ENCODE measurements at regions not wholly inside any gene's neighbourhood (a gene's known extent, or its start where the extent isn't known, plus 50 kb on each side); places are given as distances from the start of the nearest gene placed in this dataset.

DNA sequence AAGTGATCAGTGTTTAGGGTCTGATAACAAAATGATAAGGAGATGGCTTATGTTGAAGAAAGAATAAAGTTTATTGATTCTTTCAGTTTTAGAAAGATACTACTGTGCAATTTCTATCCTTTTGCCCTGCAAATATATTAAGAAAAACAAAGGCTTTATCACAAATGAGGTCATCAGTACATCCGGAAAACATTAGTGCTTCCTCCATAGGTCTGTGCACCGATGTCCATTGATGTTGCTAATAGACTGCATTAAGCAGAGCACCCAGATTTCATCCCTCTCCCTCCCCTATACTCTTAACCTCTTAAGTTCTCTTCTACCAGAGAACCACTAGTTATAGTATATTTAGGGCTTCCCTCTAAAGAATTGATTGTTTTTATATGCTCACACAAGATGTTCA is 53.7 kb upstream of the HHIP start:
- no peak overlapping the region for H2AFZ ChIP-seq (ENCODE audit: low read depth, low read length)

More for the DNA sequence above, 53.7 kb upstream of the HHIP start:
- WGBS (ENCODE audit: insufficient coverage, low coverage, missing lambda C conversion rate) = 0% methylated on average over 2 of the region's 2 CpGs
- no peaks in the 10 kb centered on the region for H3K79me2 ChIP-seq (ENCODE audit: control insufficient read depth, insufficient read depth, low read length)
- no peaks in the 10 kb centered on the region for H3K9me1 ChIP-seq (ENCODE audit: control insufficient read depth, insufficient read depth, low read length)
- H3K9ac ChIP-seq (ENCODE audit: insufficient read depth in 1 of 2, low read depth in 2 of 2, low read length in 2 of 2) = no peak overlapping the region
- FAIRE-seq (no peak), DNase-seq (ENCODE audit: extremely low read depth in 1 of 4, low spot score in 3 of 4) (no peak), ATAC-seq (no peak)
- H3K4me3 ChIP-seq = no peak overlapping the region
- H4K20me1 ChIP-seq (replicated peaks; ENCODE audit: control insufficient read depth, insufficient read depth, low read length) = no peaks in the 10 kb centered on the region
- no peaks in the 10 kb centered on the region for H3K36me3 ChIP-seq (ENCODE audit: control insufficient read depth, insufficient read depth, low read length)
- no peak overlapping the region for H3K4me2 ChIP-seq (ENCODE audit: insufficient read depth, low read length)
- no peaks in the 10 kb centered on the region for H3K4me1 ChIP-seq (replicated peaks in 1 of 2; ENCODE audit: control insufficient read depth in 2 of 2, insufficient read depth in 2 of 2, low read length in 2 of 2)
- CTCF ChIA-PET (ENCODE audit: low intra/inter-chr PET ratio) = no interaction called here
- in situ Hi-C loops (cut with MboI) = no loop called here
- H3K9me3 ChIP-seq (replicated peaks; ENCODE audit: control insufficient read depth, insufficient read depth, low read depth, low read length) = no peaks in the 10 kb centered on the region
- POLR2A ChIA-PET = no interaction called here
- no peaks in the 10 kb centered on the region for H3K27me3 ChIP-seq (ENCODE audit: control insufficient read depth in 2 of 2, insufficient read depth in 2 of 2, low read length in 2 of 2)
- no peak overlapping the region for H3K27ac ChIP-seq (ENCODE audit: extremely low read depth, low read depth, low read length)
- intact Hi-C loops (cut with micrococcal nuclease) = no loop called here
- no peak for TF ChIP-seq KAT2B (IDR thresholded peaks at IDR 0.05; ENCODE audit: low read depth, low read length)
- TF ChIP-seq ZNF655 (CRISPR knock-in tag; IDR thresholded peaks at IDR 0.05) = no peak
- no peak for TF ChIP-seq DIDO1 (tag; IDR thresholded peaks at IDR 0.05; ENCODE audit: low read depth)
- TF ChIP-seq, protein P1, sequence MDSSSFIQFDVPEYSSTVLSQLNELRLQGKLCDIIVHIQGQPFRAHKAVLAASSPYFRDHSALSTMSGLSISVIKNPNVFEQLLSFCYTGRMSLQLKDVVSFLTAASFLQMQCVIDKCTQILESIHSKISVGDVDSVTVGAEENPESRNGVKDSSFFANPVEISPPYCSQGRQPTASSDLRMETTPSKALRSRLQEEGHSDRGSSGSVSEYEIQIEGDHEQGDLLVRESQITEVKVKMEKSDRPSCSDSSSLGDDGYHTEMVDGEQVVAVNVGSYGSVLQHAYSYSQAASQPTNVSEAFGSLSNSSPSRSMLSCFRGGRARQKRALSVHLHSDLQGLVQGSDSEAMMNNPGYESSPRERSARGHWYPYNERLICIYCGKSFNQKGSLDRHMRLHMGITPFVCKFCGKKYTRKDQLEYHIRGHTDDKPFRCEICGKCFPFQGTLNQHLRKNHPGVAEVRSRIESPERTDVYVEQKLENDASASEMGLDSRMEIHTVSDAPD (CRISPR knock-in tag; IDR thresholded peaks at IDR 0.05) = no peak
- TF ChIP-seq, protein P2, sequence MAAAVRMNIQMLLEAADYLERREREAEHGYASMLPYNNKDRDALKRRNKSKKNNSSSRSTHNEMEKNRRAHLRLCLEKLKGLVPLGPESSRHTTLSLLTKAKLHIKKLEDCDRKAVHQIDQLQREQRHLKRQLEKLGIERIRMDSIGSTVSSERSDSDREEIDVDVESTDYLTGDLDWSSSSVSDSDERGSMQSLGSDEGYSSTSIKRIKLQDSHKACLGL (CRISPR knock-in tag; IDR thresholded peaks at IDR 0.05; ENCODE audit: borderline replicate concordance, poor library complexity, severe bottlenecking) = no peak
- TF ChIP-seq RHOXF2B (CRISPR knock-in tag; conservative IDR thresholded peaks at IDR 0.05) = no peak
- no peak for TF ChIP-seq ZNF57 (CRISPR knock-in tag; IDR thresholded peaks at IDR 0.05)
- TF ChIP-seq FOXJ2 (tag; IDR thresholded peaks at IDR 0.05) = no peak
- no peak for TF ChIP-seq BMI1 (IDR thresholded peaks at IDR 0.05; ENCODE audit: low read length)
- BruUV-seq (replicated peaks) = no TSS peak
